ENCODE measurements at regions not wholly inside any gene's neighbourhood (a gene's known extent, or its start where the extent isn't known, plus 50 kb on each side); places are given as distances from the start of the nearest gene placed in this dataset.

- Mint-ChIP-seq H3K9me3 (ENCODE audit: low read depth, unreplicated experiment) (no peaks in the 10 kb centered on the region), H3K36me3 (ENCODE audit: insufficient read depth, unreplicated experiment) (no peaks in the 10 kb centered on the region), H3K4me1 (ENCODE audit: low read depth, unreplicated experiment) (peaks cover 18% of the 10 kb centered on the region), H3K27me3 (ENCODE audit: unreplicated experiment) (no peaks in the 10 kb centered on the region), H3K27ac (ENCODE audit: unreplicated experiment) (no peak overlapping the region), H3K4me3 (ENCODE audit: low read depth, unreplicated experiment) (no peak overlapping the region)
- intact Hi-C loops (cut with micrococcal nuclease; ENCODE audit: unreplicated experiment): no loop called here
- CTCF ChIA-PET: no interaction called here
- no TSS peak for BruUV-seq (replicated peaks)
- TF ChIP-seq CTCF (IDR thresholded peaks at IDR 0.05; ENCODE audit: unreplicated experiment): no peak
- no peak for DNase-seq
Measured at GRCh38 chr5:93122446-93122845, 458.6 kb downstream of the NR2F1-AS1 start.

GRCh38 chr5:93120771-93121170 lies 460.2 kb downstream of the NR2F1-AS1 start:
- Mint-ChIP-seq H3K36me3 (ENCODE audit: insufficient read depth, unreplicated experiment) (no peaks in the 10 kb centered on the region), H3K4me3 (ENCODE audit: low read depth, unreplicated experiment) (no peak overlapping the region), H3K4me1 (ENCODE audit: low read depth, unreplicated experiment) (peaks cover 18% of the 10 kb centered on the region), H3K27ac (ENCODE audit: unreplicated experiment) (no peak overlapping the region), H3K27me3 (ENCODE audit: unreplicated experiment) (no peaks in the 10 kb centered on the region), H3K9me3 (ENCODE audit: low read depth, unreplicated experiment) (no peaks in the 10 kb centered on the region)
- intact Hi-C loops (cut with micrococcal nuclease; ENCODE audit: unreplicated experiment): no loop called here
- no TSS peak for BruUV-seq (replicated peaks)
- CTCF ChIA-PET: no interaction called here
- no peak for TF ChIP-seq CTCF (IDR thresholded peaks at IDR 0.05; ENCODE audit: unreplicated experiment)
- no peak for DNase-seq

- no peak for DNase-seq
- CTCF ChIA-PET: no interaction called here
- Mint-ChIP-seq H3K27ac (ENCODE audit: unreplicated experiment) (no peak overlapping the region), H3K4me1 (ENCODE audit: low read depth, unreplicated experiment) (peaks cover 18% of the 10 kb centered on the region), H3K4me3 (ENCODE audit: low read depth, unreplicated experiment) (no peak overlapping the region), H3K36me3 (ENCODE audit: insufficient read depth, unreplicated experiment) (no peaks in the 10 kb centered on the region), H3K9me3 (ENCODE audit: low read depth, unreplicated experiment) (no peaks in the 10 kb centered on the region), H3K27me3 (ENCODE audit: unreplicated experiment) (no peaks in the 10 kb centered on the region)
- no peak for TF ChIP-seq CTCF (IDR thresholded peaks at IDR 0.05; ENCODE audit: unreplicated experiment)
- no TSS peak for BruUV-seq (replicated peaks)
- intact Hi-C loops (cut with micrococcal nuclease; ENCODE audit: unreplicated experiment): no loop called here
Measured at GRCh38 chr5:93120051-93120450, 461.0 kb downstream of the NR2F1-AS1 start.

- H3K4me1 Mint-ChIP-seq (ENCODE audit: low read depth, unreplicated experiment): peaks cover 18% of the 10 kb centered on the region
- no peaks in the 10 kb centered on the region for H3K27me3 Mint-ChIP-seq (ENCODE audit: unreplicated experiment)
- no peak for TF ChIP-seq CTCF (IDR thresholded peaks at IDR 0.05; ENCODE audit: unreplicated experiment)
- no peak overlapping the region for H3K4me3 Mint-ChIP-seq (ENCODE audit: low read depth, unreplicated experiment)
- no TSS peak for BruUV-seq (replicated peaks)
- no peak for DNase-seq
- H3K36me3 Mint-ChIP-seq (ENCODE audit: insufficient read depth, unreplicated experiment): no peaks in the 10 kb centered on the region
- no peak overlapping the region for H3K27ac Mint-ChIP-seq (ENCODE audit: unreplicated experiment)
- intact Hi-C loops (cut with micrococcal nuclease; ENCODE audit: unreplicated experiment): no loop called here
- CTCF ChIA-PET: no interaction called here
- no peaks in the 10 kb centered on the region for H3K9me3 Mint-ChIP-seq (ENCODE audit: low read depth, unreplicated experiment)
Measured at GRCh38 chr5:93117751-93118531, 463.1 kb downstream of the NR2F1-AS1 start.
